Sigmoid colon (tissue), 4 donors: ENCODE measurements at regions not wholly inside any gene's neighbourhood (a gene's known extent, or its start where the extent isn't known, plus 50 kb on each side); places are given as distances from the start of the nearest gene placed in this dataset.

Experiments used
- CTCF ChIP-seq, 4 experiments: fragments of 450-650 bp in 3 of 4; fragments of 200-600 bp in 1 of 4; IDR thresholded peaks; one replicate each; pipeline ENCODE4 v1.5.1; 2016 to 2019; ENCODE audit warnings: antibody characterized with exemption in 4 of 4, mild to moderate bottlenecking in 3 of 4, moderate library complexity in 2 of 4
- EP300 ChIP-seq, 4 donors: sonication (generic); formaldehyde crosslinking; IDR thresholded peaks; one replicate each; pipeline ENCODE4 v1.6.1; 2017; ENCODE audit warnings: antibody characterized with exemption in 4 of 4
- POLR2A ChIP-seq, 2 donors: fragments of 450-650 bp; IDR thresholded peaks; one replicate each; pipeline ENCODE4 v1.6.1; 2016; ENCODE audit warnings: antibody characterized with exemption in 2 of 2, mild to moderate bottlenecking in 2 of 2, moderate library complexity in 2 of 2
- POLR2AphosphoS5 ChIP-seq, 4 donors: sonication (generic); formaldehyde crosslinking; IDR thresholded peaks; one replicate each; pipeline ENCODE4 v1.6.1; 2017; ENCODE audit warnings: antibody characterized with exemption in 4 of 4

GRCh38 chr11:10394229-10395101 is 60.6 kb upstream of the AMPD3 start:
- no peak for TF ChIP-seq CTCF (IDR thresholded peaks at IDR 0.05)
- no peak for TF ChIP-seq POLR2AphosphoS5 (IDR thresholded peaks at IDR 0.05)
- no peak for TF ChIP-seq POLR2A (IDR thresholded peaks at IDR 0.05)
- TF ChIP-seq EP300 (IDR thresholded peaks at IDR 0.05) = no peak
